DOHH2 (cell line): ENCODE measurements at regions not wholly inside any gene's neighbourhood (a gene's known extent, or its start where the extent isn't known, plus 50 kb on each side); places are given as distances from the start of the nearest gene placed in this dataset.

Experiments
- H3F3A ChIP-seq: fragments of 200-600 bp; sonication (generic), shearing (Covaris generic); 2 replicates; pipeline ENCODE4 v1.6.0; 2016; ENCODE audit warnings: antibody characterized with exemption, mild to moderate bottlenecking; ENCODE audit not compliant: control insufficient read depth, insufficient read depth
- H3K27ac ChIP-seq: fragments of 200-600 bp; sonication (generic); 2 replicates; pipeline ENCODE4 v1.5.1; 2014; ENCODE audit warnings: low read depth, mild to moderate bottlenecking, low read length, moderate library complexity
- H3K27me3 ChIP-seq: fragments of 200-600 bp; sonication (generic); 2 replicates; pipeline ENCODE4 v1.6.1; 2014; ENCODE audit warnings: mild to moderate bottlenecking, low read length, mixed read lengths; ENCODE audit not compliant: control insufficient read depth
- H3K36me3 ChIP-seq: fragments of 200-600 bp; sonication (generic); 2 replicates; pipeline ENCODE4 v1.6.1; 2014; ENCODE audit warnings: mild to moderate bottlenecking, low read length, moderate library complexity, mixed read lengths; ENCODE audit not compliant: control insufficient read depth
- H3K4me1 ChIP-seq: fragments of 200-600 bp; sonication (generic); 2 replicates; pipeline ENCODE4 v1.6.1; 2014; ENCODE audit warnings: mild to moderate bottlenecking, low read length, mixed read lengths; ENCODE audit not compliant: control insufficient read depth
- H3K4me2 ChIP-seq: fragments of 200-600 bp; sonication (generic); 2 replicates; pipeline ENCODE4 v1.6.0; 2014; ENCODE audit warnings: mild to moderate bottlenecking, low read length, moderate library complexity
- H3K4me3 ChIP-seq: fragments of 200-600 bp; sonication (generic); 2 replicates; pipeline ENCODE4 v1.5.1; 2014; ENCODE audit warnings: mild to moderate bottlenecking, low read length, mixed read lengths
- H3K79me2 ChIP-seq: fragments of 200-600 bp; sonication (generic); 2 replicates; pipeline ENCODE4 v1.6.1; 2014; ENCODE audit warnings: mild to moderate bottlenecking, low read length, mixed read lengths; ENCODE audit not compliant: control insufficient read depth
- H3K9me2 ChIP-seq: fragments of 200-600 bp; sonication (generic); replicated peaks from 2 replicates; pipeline ENCODE4 v1.6.1; 2014; ENCODE audit warnings: mild to moderate bottlenecking, low read length, mixed read lengths; ENCODE audit not compliant: control insufficient read depth
- H3K9me3 ChIP-seq: fragments of 200-600 bp; sonication (generic); 2 replicates; pipeline ENCODE4 v1.6.1; 2014; ENCODE audit warnings: antibody characterized with exemption, low read length, mixed read lengths; ENCODE audit not compliant: control insufficient read depth, insufficient read depth
- H4K20me1 ChIP-seq: fragments of 200-600 bp; sonication (generic); 2 replicates; pipeline ENCODE4 v1.6.0; 2014; ENCODE audit warnings: low read depth, mild to moderate bottlenecking, antibody characterized with exemption, low read length, moderate library complexity; ENCODE audit not compliant: control insufficient read depth, insufficient read depth
- EZH2phosphoT487 ChIP-seq: fragments of 200-600 bp; sonication (generic); IDR thresholded peaks from 2 replicates; pipeline ENCODE4 v1.6.1; 2017; ENCODE audit warnings: borderline replicate concordance, mild to moderate bottlenecking, antibody characterized with exemption, low read length, moderate library complexity, mixed read lengths
- TF ChIP-seq, protein P1 (sequence below): fragments of 200-600 bp; sonication (generic); IDR thresholded peaks from one replicate; pipeline ENCODE4 v1.5.1; 2014; ENCODE audit warnings: antibody characterized with exemption, mild to moderate bottlenecking, low read depth, low read length; ENCODE audit not compliant: poor library complexity, severe bottlenecking

- Histone ChIP-seq H3K9me2 (no peaks in the 10 kb centered on the region), H4K20me1 (no peaks in the 10 kb centered on the region), H3K4me3 (no peak overlapping the region), H3K27ac (no peak overlapping the region), H3K4me1 (peaks cover 7% of the 10 kb centered on the region), H3K4me2 (no peak overlapping the region), H3K9me3 (no peaks in the 10 kb centered on the region), H3F3A (no peaks in the 10 kb centered on the region), H3K36me3 (no peaks in the 10 kb centered on the region), H3K79me2 (no peaks in the 10 kb centered on the region), H3K27me3 (no peaks in the 10 kb centered on the region; the same call in 1 of the 2 replicates)
- TF ChIP-seq, protein P1, sequence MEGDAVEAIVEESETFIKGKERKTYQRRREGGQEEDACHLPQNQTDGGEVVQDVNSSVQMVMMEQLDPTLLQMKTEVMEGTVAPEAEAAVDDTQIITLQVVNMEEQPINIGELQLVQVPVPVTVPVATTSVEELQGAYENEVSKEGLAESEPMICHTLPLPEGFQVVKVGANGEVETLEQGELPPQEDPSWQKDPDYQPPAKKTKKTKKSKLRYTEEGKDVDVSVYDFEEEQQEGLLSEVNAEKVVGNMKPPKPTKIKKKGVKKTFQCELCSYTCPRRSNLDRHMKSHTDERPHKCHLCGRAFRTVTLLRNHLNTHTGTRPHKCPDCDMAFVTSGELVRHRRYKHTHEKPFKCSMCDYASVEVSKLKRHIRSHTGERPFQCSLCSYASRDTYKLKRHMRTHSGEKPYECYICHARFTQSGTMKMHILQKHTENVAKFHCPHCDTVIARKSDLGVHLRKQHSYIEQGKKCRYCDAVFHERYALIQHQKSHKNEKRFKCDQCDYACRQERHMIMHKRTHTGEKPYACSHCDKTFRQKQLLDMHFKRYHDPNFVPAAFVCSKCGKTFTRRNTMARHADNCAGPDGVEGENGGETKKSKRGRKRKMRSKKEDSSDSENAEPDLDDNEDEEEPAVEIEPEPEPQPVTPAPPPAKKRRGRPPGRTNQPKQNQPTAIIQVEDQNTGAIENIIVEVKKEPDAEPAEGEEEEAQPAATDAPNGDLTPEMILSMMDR, result no peak
- TF ChIP-seq EZH2phosphoT487, result no peak
These were observed 178.8 kb downstream of the KATNAL1 start for GRCh38 chr13:30128591-30128990.

GRCh38 chr13:30128095-30128494 lies 179.3 kb downstream of the KATNAL1 start:
- Histone ChIP-seq H3K9me3 (no peaks in the 10 kb centered on the region), H3K4me1 (peaks cover 5% of the 10 kb centered on the region), H3K27me3 (no peaks in the 10 kb centered on the region; the same call in 1 of the 2 replicates), H3K9me2 (no peaks in the 10 kb centered on the region), H4K20me1 (no peaks in the 10 kb centered on the region), H3K79me2 (no peaks in the 10 kb centered on the region), H3K4me3 (no peak overlapping the region), H3K36me3 (no peaks in the 10 kb centered on the region), H3F3A (no peaks in the 10 kb centered on the region), H3K27ac (no peak overlapping the region), H3K4me2 (no peak overlapping the region)
- TF ChIP-seq, protein P1, result no peak
- TF ChIP-seq EZH2phosphoT487, result no peak

DNA sequence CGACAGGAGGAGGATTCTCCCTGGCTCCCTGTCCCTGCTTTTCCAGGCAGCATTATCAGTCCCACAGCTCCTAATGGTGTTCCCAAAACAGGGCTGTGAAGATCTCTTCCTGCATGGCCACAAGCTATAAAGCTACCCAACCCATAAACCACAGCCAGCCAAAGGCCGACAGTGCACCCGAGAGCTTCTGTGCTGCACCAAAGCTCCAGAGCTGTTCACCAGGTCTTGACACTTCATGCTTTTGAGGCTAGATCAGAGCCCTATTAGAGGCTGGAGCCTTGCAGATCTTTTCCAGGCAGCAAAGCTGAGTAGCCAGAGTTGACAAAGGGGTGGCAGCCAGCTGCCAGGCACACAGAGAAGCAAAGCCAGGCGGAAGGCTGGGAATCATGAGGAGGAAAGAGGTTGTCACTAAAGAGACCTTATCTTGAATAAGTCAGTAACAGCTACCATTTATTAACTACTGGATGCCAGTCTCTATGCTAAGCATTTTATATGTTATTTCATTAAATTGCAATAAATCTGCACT lies 180.4 kb downstream of the KATNAL1 start:
- Histone ChIP-seq H3K9me2 (no peaks in the 10 kb centered on the region), H3K4me3 (no peak overlapping the region), H4K20me1 (no peaks in the 10 kb centered on the region), H3K79me2 (no peaks in the 10 kb centered on the region), H3K36me3 (no peaks in the 10 kb centered on the region), H3F3A (no peaks in the 10 kb centered on the region), H3K4me1 (peaks cover 1% of the 10 kb centered on the region), H3K9me3 (no peaks in the 10 kb centered on the region), H3K27ac (no peak overlapping the region), H3K27me3 (no peaks in the 10 kb centered on the region; the same call in 1 of the 2 replicates), H3K4me2 (no peak overlapping the region)
- TF ChIP-seq EZH2phosphoT487, result no peak
- TF ChIP-seq, protein P1, result no peak
